ENCODE measurements at regions not wholly inside any gene's neighbourhood (a gene's known extent, or its start where the extent isn't known, plus 50 kb on each side); places are given as distances from the start of the nearest gene placed in this dataset.

- no peaks in the 10 kb centered on the region for H3K9me3 ChIP-seq (ENCODE audit: control insufficient read depth, insufficient read depth, low read depth, low read length)
- no peak overlapping the region for H3K9ac ChIP-seq (ENCODE audit: low read length)
- H3K27ac ChIP-seq (ENCODE audit: low read depth, low read length): no peak overlapping the region
- H3K4me3 ChIP-seq (ENCODE audit: low read depth, low read length): no peak overlapping the region
- peaks cover 13% of the 10 kb centered on the region; the same call in 1 of the 2 replicates for H3K4me1 ChIP-seq (ENCODE audit: control insufficient read depth, insufficient read depth, low read length)
- no peaks in the 10 kb centered on the region for H3K36me3 ChIP-seq (ENCODE audit: control insufficient read depth, insufficient read depth, low read length)
- no peaks in the 10 kb centered on the region for H3K27me3 ChIP-seq (ENCODE audit: control insufficient read depth, insufficient read depth, low read length)
Measured at GRCh38 chr12:112738531-112738930, 53.0 kb upstream of the RPH3A start.

- Histone ChIP-seq H3K9ac (ENCODE audit: low read length) (no peak overlapping the region), H3K4me1 (ENCODE audit: control insufficient read depth, insufficient read depth, low read length) (peaks cover 10% of the 10 kb centered on the region; the same call in 1 of the 2 replicates), H3K4me3 (ENCODE audit: low read depth, low read length) (no peak overlapping the region), H3K36me3 (ENCODE audit: control insufficient read depth, insufficient read depth, low read length) (no peaks in the 10 kb centered on the region), H3K27ac (ENCODE audit: low read depth, low read length) (no peak overlapping the region; the same call in 1 of the 2 replicates), H3K9me3 (ENCODE audit: control insufficient read depth, insufficient read depth, low read depth, low read length) (no peaks in the 10 kb centered on the region), H3K27me3 (ENCODE audit: control insufficient read depth, insufficient read depth, low read length) (no peaks in the 10 kb centered on the region)
Measured at GRCh38 chr12:112740387-112740934, 51.1 kb upstream of the RPH3A start.

GRCh38 chr12:112741106-112741505 is 50.4 kb upstream of the RPH3A start:
- H3K27me3 ChIP-seq (ENCODE audit: control insufficient read depth, insufficient read depth, low read length): peaks cover 2% of the 10 kb centered on the region; the same call in 1 of the 2 replicates
- H3K9me3 ChIP-seq (ENCODE audit: control insufficient read depth, insufficient read depth, low read depth, low read length): no peaks in the 10 kb centered on the region
- no peak overlapping the region for H3K4me3 ChIP-seq (ENCODE audit: low read depth, low read length)
- peaks cover 8% of the 10 kb centered on the region; the same call in 1 of the 2 replicates for H3K4me1 ChIP-seq (ENCODE audit: control insufficient read depth, insufficient read depth, low read length)
- H3K27ac ChIP-seq (ENCODE audit: low read depth, low read length): no peak overlapping the region; the same call in 1 of the 2 replicates
- H3K9ac ChIP-seq (ENCODE audit: low read length): peak overlapping the region; percentile 56
- H3K36me3 ChIP-seq (ENCODE audit: control insufficient read depth, insufficient read depth, low read length): no peaks in the 10 kb centered on the region
